Left renal cortex interstitium (tissue), 4 donors: ENCODE measurements at regions not wholly inside any gene's neighbourhood (a gene's known extent, or its start where the extent isn't known, plus 50 kb on each side); places are given as distances from the start of the nearest gene placed in this dataset.

Experiments used
- DNase-seq, 4 donors: peaks; one replicate each; pipeline ENCODE4 v3.0.0-alpha.2; 2013; ENCODE audit warnings: low read depth in 4 of 4, low spot score in 2 of 4, missing footprints in 1 of 4

- no peak for DNase-seq
Observed at GRCh38 chr13:80483157-80483556, 142.2 kb upstream of the SPRY2 start.

GRCh38 chr13:80481588-80481987, 140.7 kb upstream of the SPRY2 start:
- no peak for DNase-seq

GRCh38 chr13:80477661-80478443, 136.9 kb upstream of the SPRY2 start:
- DNase-seq: no peak

GRCh38 chr13:80476953-80477352, 136.0 kb upstream of the SPRY2 start:
- DNase-seq: no peak

GRCh38 chr13:80475718-80476117, 134.8 kb upstream of the SPRY2 start:
- DNase-seq: no peak

GRCh38 chr13:80473695-80474094, 132.8 kb upstream of the SPRY2 start:
- DNase-seq: no peak

- no peak for DNase-seq
Observed at GRCh38 chr13:80469853-80470381, 129.0 kb upstream of the SPRY2 start.

- DNase-seq: no peak
Observed at GRCh38 chr13:80469105-80469852, 128.4 kb upstream of the SPRY2 start.

- no peak for DNase-seq
Observed at GRCh38 chr13:80465321-80465720, 124.4 kb upstream of the SPRY2 start.

GRCh38 chr13:80463673-80464352, 122.9 kb upstream of the SPRY2 start:
- no peak for DNase-seq

GRCh38 chr13:80462567-80462966, 121.6 kb upstream of the SPRY2 start:
- DNase-seq: no peak

GRCh38 chr13:80462037-80462436, 121.1 kb upstream of the SPRY2 start:
- DNase-seq: no peak

- DNase-seq: no peak
Observed at GRCh38 chr13:80458543-80458942, 117.6 kb upstream of the SPRY2 start.

GRCh38 chr13:80454245-80454644, 113.3 kb upstream of the SPRY2 start:
- no peak for DNase-seq

GRCh38 chr13:80452279-80452678, 111.4 kb upstream of the SPRY2 start:
- no peak for DNase-seq

- DNase-seq: no peak
Observed at GRCh38 chr13:80451641-80452040, 110.7 kb upstream of the SPRY2 start.

GRCh38 chr13:80450386-80450785, 109.5 kb upstream of the SPRY2 start:
- no peak for DNase-seq

GRCh38 chr13:80448725-80449124, 107.8 kb upstream of the SPRY2 start:
- no peak for DNase-seq

GRCh38 chr13:80447747-80448146, 106.8 kb upstream of the SPRY2 start:
- no peak for DNase-seq

GRCh38 chr13:80444240-80445015, 103.5 kb upstream of the SPRY2 start:
- DNase-seq: no peak

- DNase-seq: no peak
Observed at GRCh38 chr13:80442609-80443008, 101.7 kb upstream of the SPRY2 start.
